NCI-H2107 treated with DMSO at 0.1 percent for 48 hours (cell line): ENCODE measurements at regions not wholly inside any gene's neighbourhood (a gene's known extent, or its start where the extent isn't known, plus 50 kb on each side); places are given as distances from the start of the nearest gene placed in this dataset.
A peak's percentile ranks its signal among the peaks of the same experiment; 100 is the strongest.
"Not testable (repeated sequence)": the region's sequence is repeated elsewhere in the genome, so short reads cannot be mapped to it uniquely, and the experiment has no call there.

ENCODE experiments used
- DNase-seq: peaks from one replicate; lab custom pipeline; 2025; ENCODE audit not compliant: unreplicated experiment; lab: John Stamatoyannopoulos, UW

DNA sequence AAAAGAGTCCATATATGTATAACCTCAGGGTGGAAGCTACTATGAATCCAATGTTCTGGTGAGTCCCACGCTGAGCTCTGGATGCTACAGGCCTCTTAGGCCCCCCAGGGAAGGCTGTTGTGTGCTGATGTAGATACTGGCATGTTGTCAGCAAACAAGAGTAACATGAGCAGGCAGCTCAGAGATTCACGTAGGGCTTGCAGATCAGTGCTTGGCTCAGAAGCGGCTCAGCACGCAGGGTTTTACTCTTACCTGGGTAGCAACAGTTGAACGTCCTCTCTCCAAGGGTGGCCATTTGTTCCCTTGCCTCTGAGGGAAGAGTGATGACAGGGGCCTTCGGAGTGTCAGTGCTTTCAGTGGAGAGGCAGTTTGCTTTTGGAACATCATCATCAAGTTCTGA lies 93.4 kb downstream of the ZFP64 start:
- DNase-seq = no peak

GRCh38 chr20:52096117-52096516 lies 95.5 kb downstream of the ZFP64 start:
- no peak for DNase-seq

GRCh38 chr20:52094693-52095092 lies 96.9 kb downstream of the ZFP64 start:
- DNase-seq = no peak

DNA sequence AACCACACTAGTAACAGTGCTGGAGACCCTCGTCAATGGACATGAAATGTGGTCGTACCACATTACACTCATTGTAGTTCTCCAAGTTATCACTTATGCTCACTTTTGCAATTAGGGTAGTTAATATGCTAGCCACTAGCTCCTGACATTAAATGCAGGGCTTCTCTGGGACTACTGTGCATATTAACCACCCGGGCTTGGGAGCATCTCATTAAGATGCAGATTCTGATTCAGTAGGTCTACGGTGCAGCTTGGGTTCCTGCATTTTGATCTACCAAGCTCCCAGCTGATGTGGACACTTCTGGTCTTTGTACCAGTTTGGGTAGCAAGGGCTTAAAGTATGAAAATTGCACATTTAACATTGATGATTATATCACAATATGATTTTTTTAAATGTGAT lies 98.0 kb downstream of the ZFP64 start:
- DNase-seq = no peak

DNA sequence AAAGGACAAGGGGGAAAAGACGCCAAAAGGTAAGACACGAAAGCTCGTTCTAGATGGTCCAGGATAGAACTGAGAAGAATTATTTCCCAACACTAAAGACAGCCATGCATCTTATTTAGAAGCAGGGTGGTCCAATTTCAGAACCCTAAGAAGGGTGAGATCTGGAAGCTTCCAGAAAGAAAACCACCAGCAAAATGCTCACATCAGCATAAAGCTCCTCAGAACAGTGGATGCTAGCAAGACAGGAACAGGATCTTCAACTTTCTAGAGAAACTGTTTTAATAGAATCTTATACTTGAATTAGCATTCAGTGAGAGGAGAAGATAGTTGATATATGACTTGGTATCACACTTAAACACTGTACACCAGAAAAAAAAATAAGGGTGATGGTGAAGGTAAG lies 101.5 kb downstream of the ZFP64 start:
- DNase-seq = no peak

DNA sequence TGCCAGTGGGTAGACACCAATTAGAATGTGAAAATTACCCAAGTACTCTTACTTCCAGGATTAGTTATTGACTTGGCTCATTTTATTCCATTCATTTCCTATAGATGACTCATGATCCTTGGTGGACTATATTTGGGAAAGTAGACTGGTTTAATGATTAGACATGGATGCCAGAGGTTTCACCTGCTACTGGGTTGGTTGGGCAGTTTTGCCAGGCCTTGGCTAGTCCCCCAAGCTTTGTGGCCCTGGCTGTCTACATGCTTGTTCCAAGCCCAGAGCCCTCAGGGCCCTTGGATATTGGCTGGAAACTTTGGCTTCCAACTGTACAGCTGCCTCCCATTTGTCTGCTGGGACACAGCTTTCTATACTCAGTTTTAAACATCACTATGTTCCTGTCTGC lies 104.1 kb downstream of the ZFP64 start:
- DNase-seq = no peak

- no peak for DNase-seq
Measured at GRCh38 chr20:52086878-52087277, 104.7 kb downstream of the ZFP64 start.

- no peak for DNase-seq
Measured at GRCh38 chr20:52084727-52085126, 106.9 kb downstream of the ZFP64 start.

DNA sequence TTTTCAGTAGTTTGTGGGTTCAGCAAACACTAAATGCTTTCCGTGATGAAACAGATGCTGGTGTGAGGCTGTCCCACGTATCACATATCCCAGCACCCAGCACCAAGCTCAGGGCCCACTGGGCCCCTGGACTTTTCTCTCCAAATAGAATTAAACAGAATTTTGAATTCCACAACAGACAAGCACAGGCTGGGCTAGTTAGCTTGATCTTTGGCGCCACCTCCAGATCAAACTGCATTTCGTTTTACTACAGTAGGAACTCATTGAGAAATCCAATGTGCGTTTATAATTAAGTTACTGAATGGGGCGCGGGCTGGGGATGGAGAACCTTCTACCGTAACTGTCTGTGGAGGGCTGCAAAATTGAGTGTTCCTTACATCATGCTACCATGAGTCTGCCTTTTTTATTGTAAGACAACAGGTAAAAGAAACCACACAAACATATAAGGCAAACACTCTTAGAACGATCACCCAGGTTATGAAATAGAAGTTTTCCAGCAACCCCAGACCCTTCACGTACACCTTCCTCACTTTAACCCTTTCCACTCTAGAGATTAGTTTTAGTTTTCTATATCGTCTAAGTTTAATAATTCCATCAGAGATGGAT lies 107.8 kb downstream of the ZFP64 start:
- DNase-seq = peak; percentile 30

DNA sequence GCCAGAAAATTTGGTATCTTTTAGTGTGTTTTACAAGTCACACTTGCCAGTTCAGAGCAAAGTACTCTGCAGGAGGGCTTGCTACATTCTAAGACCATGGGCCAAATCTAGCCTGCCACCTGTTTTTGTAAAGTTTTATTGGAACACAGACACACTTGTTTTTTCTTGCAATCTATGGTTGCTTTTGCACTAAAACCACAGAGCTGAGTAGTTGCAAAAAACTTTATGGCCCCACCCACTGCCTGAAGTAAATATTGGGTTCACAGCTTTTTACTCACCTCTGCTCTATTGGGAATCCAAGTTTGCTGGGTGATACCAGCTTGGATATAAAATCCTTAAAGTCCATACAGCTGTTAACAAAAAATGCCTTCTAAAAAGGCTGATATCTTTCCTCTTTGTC lies 109.0 kb downstream of the ZFP64 start:
- no peak for DNase-seq

GRCh38 chr20:52081791-52082190 lies 109.8 kb downstream of the ZFP64 start:
- DNase-seq = no peak

DNA sequence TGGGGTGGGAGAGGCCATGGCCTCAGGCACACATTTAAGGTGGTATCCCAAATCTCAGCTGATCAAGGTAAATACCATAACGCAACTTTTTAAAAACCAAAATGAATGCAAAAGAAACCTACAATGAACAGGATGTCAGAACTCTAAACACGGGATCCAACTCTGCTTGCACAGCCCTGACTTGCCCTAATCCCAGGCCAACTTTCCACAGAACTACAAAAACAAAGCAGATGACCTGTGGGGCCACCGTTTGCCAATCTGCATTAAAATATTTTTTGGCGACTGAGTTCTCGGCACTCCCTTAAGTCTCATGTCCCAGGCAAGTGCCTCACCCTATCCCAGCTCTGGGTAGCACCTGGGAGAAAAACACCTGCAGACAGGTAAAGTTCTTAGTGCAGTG lies 110.5 kb downstream of the ZFP64 start:
- DNase-seq = no peak

DNA sequence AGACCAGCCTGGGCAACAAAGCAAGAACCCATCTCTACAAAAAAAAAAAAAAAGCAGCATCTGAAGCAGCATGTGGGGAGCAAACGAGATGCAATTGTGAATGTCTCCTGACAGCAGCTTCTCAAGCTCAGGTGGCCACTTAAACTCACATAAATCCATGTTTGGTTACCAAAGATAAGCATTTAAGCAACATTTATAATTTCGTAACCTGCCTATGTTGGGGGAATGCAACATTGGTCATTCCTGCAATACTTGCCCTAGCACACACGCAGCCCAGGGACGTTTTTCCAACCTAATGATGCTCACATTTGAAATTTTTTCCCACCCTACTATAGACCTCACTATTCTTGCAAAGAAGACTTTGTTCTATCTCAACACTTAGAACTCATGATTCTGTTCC lies 113.3 kb downstream of the ZFP64 start:
- no peak for DNase-seq

- DNase-seq = no peak
Measured at GRCh38 chr20:52076164-52076563, 115.4 kb downstream of the ZFP64 start.

DNA sequence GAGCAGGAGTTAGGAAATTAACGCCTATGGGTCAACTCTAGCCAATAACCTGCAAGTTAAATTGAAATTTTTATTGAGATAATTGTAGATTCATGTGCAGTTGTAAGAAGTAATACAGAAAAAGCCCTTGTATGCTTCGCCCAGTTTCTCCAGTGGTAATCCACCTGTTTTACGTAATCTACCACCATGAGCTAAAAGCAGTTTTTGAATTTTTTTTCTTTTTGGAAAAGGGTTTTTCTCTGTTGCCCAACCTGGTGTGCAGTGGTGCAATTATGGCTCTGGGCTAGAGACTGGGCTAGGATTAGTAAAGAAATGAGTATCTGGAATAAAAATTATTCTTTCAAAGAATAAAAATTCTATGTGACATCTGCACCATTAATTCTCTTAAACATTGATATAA lies 116.2 kb downstream of the ZFP64 start:
- DNase-seq = no peak

DNA sequence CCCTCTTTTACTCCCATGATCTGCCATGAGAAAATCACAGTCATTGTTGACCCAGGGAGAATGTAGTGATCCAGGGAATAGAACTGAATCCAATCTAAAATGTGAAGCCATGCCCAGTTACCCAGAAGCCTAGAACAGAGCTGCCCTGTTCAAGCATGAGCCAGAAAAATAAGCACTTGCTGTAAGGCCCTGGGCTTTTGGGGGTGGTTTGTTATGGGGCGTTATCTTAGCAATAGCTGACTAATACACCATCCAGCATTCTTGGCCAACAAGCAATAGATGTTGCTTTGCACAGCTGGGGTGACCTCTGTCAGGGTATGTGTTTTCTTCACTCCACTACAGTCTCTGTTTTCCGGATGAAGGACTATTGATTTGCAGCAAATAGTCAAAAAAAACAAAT lies 120.4 kb downstream of the ZFP64 start:
- no peak for DNase-seq

- no peak for DNase-seq
Measured at GRCh38 chr20:52064931-52065330, 126.6 kb downstream of the ZFP64 start.

DNA sequence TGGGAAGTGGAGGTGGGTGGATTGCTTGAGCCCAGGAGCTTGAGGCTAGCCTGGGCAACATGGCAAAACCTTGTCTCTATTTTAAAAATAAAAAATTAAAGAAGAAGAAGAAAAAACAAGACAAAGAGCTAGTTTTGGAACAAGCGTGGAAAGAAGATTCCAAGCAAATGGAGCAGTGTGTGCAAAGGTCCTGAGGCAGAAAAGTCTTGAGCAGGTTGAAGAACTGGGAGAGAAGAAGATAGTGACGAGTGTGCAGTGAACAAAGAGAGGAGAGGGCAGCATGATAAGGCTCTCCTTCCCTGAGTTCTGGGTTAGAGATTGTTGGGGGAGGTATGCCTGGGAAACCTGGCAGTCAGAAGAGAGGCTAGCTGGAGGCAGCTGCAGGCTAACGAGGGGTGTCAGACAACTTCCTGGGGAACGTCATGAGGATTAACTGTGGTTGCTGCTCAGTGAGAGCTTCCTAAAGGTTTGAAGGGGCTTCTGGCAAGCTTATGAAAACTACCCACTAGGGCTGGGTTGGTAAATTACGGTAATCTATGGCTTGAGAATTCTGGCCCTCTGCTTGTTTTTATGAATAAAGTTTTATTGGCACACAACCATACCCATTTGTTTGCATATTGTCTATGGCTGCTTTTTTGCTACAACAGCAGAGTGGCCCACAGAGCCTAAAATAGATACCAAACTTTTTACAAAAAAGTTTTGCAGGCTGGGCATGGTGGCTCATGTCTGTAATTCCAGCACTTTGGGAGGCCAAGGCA lies 128.9 kb downstream of the ZFP64 start:
- DNase-seq = no peak

GRCh38 chr20:52060794-52061714 lies 130.5 kb downstream of the ZFP64 start:
- no peak for DNase-seq

GRCh38 chr20:52057133-52057532 lies 134.4 kb downstream of the ZFP64 start:
- not testable (repeated sequence) for DNase-seq

DNA sequence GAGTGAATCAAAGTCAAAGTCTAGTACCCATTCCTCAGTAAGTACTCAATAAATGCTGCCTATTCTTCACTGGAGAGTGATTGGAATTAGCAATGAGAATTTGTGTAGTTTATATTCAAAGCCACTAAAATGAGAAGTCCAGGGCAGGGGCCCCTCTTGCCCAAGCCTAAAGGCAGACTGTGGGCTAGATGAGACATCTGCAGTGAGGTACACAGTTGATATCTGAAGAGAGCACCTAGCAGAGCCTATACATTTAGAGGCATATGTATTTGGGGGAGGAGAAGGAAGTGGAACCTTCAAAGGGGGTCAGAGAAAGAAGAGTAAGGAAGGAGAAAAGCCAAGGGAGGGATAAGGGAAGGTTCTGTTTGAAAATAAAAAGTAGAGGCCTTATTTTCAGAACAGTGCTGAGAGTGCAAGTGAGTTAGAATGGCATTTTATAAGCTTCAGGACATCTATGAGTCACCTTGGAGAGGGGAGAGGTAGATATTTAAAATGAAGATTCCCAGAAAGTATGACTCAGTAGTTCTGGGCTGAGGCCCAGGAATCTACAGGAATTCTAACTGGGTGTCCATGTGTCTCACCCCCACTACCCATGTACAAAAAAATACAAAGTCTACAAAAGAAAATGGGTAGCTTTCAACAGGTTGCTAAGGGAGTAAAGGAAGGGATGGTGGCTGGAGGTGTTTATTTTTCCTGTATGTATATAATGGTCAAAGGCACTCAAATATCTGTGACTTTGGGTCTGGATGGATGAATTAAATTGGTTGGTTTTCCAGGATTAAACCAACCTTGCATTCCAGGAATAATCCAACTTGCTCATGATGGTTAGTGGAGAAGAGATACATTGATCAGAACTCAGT lies 135.1 kb downstream of the ZFP64 start:
- no peak for DNase-seq
